Fibroblast of villous mesenchyme (primary cell): ENCODE measurements at regions not wholly inside any gene's neighbourhood (a gene's known extent, or its start where the extent isn't known, plus 50 kb on each side); places are given as distances from the start of the nearest gene placed in this dataset.
A peak's percentile ranks its signal among the peaks of the same experiment; 100 is the strongest.

ENCODE experiments used
- DNase-seq: peaks from one replicate; pipeline ENCODE4 v3.0.0-alpha.2; 2010; ENCODE audit warnings: low read depth
- H3K4me3 ChIP-seq: 2 replicates; pipeline ENCODE4 v1.5.1; 2011; ENCODE audit warnings: low read depth, mild to moderate bottlenecking, low read length
- TF ChIP-seq, protein P1 (sequence below): IDR thresholded peaks from 2 replicates; pipeline ENCODE4 v1.5.1; 2012; ENCODE audit warnings: low read depth, mild to moderate bottlenecking, low read length; ENCODE audit not compliant: insufficient read depth

DNA sequence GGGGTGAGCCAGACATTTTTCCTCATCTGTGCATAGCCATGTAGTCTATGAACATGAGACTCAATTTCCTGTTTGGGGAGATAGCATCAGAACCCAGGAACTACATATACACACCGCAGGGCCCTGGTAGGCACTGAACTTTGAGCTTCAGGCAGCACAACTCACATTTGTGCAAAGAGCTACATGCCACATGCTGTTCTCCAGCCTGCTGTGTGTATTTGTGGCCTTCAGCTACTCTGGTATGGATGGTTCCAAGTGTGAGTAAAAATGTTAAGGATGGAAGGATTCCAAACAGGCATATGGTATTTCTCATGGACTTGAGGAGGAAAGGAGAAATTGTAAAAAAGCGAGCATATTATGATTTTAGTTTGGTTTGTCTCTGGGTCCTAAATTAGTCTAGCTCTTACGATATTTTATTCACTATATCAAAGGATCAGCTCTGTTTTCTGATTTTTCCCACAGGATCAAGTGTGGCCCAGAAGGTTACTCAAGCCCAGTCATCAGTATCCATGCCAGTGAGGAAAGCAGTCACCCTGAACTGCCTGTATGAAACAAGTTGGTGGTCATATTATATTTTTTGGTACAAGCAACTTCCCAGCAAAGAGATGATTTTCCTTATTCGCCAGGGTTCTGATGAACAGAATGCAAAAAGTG, 422.4 kb upstream of the OR4E1 start:
- H3K4me3 ChIP-seq: no peak overlapping the region
- DNase-seq: no peak
- TF ChIP-seq, protein P1, sequence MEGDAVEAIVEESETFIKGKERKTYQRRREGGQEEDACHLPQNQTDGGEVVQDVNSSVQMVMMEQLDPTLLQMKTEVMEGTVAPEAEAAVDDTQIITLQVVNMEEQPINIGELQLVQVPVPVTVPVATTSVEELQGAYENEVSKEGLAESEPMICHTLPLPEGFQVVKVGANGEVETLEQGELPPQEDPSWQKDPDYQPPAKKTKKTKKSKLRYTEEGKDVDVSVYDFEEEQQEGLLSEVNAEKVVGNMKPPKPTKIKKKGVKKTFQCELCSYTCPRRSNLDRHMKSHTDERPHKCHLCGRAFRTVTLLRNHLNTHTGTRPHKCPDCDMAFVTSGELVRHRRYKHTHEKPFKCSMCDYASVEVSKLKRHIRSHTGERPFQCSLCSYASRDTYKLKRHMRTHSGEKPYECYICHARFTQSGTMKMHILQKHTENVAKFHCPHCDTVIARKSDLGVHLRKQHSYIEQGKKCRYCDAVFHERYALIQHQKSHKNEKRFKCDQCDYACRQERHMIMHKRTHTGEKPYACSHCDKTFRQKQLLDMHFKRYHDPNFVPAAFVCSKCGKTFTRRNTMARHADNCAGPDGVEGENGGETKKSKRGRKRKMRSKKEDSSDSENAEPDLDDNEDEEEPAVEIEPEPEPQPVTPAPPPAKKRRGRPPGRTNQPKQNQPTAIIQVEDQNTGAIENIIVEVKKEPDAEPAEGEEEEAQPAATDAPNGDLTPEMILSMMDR: no peak

DNA sequence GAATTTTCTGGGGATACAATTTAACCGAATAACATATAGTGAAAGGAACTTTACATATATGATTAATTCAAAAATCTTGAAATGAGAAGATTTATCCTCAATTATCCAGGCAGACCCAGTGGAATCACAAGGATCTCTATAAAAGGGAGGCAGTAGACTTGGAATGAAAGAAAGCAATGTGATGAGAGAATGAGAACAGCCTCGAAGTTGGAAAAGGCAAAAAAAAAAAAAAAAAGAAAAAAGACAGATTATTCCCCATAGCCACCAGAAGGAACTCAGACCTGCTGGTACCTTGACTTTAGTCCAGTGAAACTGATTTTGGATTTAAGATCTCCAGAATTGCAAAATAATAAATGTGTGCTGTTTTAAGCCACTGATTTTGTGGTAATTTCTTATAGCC, 416.3 kb upstream of the OR4E1 start:
- H3K4me3 ChIP-seq: no peak overlapping the region
- TF ChIP-seq, protein P1: no peak
- no peak for DNase-seq

DNA sequence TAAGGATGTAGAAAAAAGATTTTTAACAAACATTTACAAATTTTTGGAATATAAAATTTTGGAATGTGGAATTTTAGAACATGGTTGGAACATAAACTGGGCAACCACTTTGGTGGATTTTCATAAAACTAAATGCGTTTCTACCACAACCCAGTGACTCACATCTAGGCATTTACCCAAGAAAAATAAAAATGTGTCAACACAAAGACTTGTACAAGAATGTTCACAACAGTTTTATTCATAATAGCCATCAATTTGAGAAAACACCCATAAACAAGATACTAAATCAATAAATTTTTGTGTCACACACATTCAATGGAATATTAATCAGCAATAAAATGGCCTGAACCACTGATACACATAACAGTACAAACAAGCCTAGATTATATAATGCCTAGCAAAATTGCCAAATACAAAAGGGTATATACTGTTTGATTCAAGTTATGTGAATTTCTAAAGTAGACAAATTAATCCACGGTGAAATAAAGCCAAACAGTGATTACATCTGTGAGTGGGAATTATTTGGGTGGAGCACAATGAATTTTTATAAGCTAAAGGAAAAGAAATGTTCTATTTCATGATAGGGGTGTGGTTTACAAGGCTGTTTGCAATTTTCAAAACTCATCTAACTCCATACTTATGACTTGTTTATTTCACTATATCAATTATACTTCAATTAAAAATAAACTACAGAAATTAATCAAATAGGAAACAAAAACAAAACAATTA, 415.2 kb upstream of the OR4E1 start:
- peak; percentile 18 for DNase-seq
- H3K4me3 ChIP-seq: no peak overlapping the region
- TF ChIP-seq, protein P1: no peak

DNA sequence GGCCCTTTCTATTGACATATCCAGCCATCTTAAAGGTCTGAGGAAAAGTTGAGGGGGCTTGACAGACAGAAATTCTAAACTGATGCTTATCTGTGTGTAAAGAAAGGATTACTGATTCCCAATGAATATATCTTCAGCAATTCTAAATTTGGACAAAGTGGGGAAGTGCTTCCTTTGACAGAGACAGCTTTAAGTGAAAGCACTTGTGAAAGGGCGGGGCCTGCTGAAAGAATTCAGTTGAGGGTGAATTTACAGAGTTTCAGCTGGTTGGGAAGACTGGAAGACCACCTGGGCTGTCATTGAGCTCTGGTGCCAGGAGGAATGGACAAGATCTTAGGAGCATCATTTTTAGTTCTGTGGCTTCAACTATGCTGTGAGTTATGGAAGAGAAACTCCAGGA, 412.5 kb upstream of the OR4E1 start:
- no peak for DNase-seq
- TF ChIP-seq, protein P1: no peak

DNA sequence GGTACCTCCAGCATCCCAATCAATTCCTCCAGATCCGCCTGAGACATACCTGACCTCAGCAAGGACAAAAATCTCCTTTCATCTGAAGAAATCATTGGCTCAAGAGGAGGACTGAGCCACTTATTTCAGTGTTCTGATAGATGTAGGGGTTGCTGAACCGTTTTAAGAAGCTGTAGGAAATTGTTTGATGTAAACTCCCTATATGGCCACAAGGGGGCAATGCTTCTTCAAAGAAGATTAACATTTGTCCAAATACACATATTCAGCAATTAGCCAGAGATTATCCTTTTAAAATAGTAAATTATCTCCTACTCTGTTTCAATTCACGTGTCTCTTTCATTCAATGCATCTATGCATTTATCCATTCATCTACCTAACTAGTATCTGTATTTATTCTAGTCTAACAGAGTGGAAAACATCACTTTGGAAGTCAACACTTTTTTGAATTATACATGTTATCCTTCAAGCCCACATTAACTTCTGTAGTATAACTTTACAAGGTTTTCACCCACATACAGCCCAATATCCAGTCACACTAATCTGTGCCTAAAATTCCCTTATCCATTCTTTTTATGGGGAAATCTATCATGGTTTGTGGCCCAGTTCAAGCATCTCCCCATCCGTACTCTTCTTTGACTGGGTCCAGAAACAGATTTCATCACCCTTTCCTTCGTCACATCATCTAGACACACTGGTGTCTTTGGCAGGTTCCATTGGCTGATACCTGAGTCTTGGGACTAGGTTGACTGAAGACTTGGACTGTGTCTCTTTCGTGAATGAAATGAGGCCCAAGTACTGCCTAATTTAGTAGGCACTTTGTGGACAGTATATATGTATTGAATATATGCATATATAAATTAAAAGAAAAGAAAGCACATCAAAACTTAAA, 411.0 kb upstream of the OR4E1 start:
- DNase-seq: peak; percentile 59
- TF ChIP-seq, protein P1: peak; percentile 68
- H3K4me3 ChIP-seq: no peak overlapping the region

More for the DNA sequence above, 412.5 kb upstream of the OR4E1 start:
- no peak overlapping the region for H3K4me3 ChIP-seq

DNA sequence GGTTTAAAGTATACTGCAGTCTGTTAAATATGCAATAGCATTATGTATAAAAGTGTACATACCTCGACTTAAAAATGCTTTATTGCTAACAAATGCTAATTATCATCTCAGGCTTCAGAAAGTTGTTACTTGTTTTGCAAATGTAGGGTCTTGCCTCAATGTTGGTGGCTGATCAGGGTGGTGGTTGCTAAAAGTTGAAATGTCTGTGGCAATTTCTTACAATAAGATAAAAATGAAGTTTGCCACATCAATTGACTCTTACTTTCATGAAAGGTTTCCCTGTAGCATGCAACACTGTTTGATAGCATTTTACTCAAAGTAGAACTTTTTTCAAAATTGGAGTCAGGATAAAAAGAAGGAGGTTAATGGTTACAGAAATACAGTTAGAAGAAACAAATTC, 407.7 kb upstream of the OR4E1 start:
- no peak overlapping the region for H3K4me3 ChIP-seq
- DNase-seq: no peak
- TF ChIP-seq, protein P1: no peak
